ENCODE measurements at regions not wholly inside any gene's neighbourhood (a gene's known extent, or its start where the extent isn't known, plus 50 kb on each side); places are given as distances from the start of the nearest gene placed in this dataset.
A peak's percentile ranks its signal among the peaks of the same experiment; 100 is the strongest.

DNA sequence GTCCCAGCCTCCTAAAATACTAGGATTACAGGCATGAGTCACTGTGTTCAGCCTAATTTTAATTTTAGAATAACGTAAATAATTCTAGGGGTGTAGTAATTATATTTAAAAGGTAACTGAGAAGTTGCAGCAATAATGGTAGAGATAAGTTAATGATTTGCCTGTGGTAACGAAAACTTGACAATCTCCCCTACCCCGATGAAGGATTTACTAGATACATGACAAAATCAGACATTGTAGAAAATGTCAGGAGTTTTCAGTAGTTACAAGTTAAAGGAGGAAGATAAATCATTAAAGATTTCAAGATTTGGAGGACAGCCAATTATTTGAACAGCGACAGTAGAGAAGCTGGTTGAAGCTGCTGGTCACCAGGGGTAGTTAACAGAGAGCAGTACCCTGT is 652.2 kb upstream of the PCDH20 start:
- DNase-seq (ENCODE audit: low spot score): no peak

DNA sequence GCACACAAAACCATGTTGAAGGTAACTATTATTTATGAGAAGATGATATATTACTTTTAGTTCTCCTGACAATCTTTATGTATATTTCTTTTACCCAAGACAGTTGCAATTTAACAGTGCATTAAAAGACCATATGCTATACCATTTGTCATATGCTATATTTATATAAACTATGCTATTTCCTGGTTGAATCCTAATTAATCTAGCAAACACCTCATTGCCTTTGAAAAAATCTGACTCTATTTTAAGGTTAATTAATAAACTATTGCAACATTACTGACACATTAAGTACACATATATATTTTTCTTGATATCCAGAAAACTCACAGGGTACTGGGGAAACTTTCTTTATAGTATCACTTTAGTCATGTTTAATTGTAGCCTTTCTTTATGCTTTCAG is 649.4 kb upstream of the PCDH20 start:
- no peak for DNase-seq (ENCODE audit: low spot score)

DNA sequence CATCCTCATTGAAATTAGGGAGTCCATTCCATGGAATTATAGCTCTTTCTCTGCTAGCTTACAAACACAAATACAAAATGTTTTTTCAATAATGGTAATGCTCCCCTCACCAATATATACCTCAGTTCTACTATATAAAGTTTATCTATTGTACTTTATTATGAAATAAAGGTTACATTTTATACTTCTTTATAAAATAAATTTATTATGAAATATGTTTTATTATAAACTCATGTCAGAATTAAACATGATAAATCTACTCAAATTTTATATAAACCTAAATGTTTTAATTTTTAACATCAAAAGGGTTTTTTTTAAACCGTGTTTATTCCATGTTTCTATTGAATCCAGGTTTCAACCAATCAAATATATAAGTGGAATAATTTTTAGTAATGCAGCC is 646.1 kb upstream of the PCDH20 start:
- no peak for DNase-seq (ENCODE audit: low spot score)

DNA sequence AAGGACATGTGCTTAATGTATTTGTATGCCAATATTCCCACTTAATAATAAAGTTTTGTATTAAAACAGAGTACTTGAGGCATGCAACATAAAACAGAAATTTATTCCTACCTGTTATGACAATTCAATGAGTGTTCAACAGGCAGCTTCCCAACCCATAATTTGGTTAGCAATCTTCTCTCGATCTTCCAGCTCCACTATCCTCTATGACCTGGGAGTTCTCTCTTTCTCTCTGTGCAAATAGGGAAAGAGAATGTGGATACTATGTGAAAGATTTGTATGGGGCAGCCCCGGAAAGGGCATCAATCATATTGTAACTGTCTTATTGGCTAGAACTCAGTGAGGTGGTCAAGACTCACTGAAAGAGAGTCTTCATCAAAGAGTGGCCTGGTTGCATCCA is 644.9 kb upstream of the PCDH20 start:
- DNase-seq (ENCODE audit: low spot score): no peak

DNA sequence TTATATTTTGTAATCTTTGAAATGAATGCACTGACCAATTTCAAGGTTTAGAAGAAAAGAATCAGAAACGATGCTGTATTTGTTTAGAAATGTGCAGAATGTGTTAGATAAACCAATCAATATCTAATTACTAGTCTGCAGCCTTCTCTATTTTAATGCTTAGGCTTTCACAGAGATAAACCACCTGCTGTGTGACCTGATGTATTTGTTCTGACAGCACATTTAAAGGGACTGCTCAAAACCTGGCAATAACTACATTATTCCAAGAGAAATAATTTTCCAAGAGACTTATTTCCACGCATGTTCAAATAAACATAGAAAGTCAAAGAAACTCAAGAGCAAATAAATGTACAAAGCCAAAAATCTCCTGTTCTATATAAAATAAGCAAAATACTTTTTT is 641.6 kb upstream of the PCDH20 start:
- no peak for DNase-seq (ENCODE audit: low spot score)

DNA sequence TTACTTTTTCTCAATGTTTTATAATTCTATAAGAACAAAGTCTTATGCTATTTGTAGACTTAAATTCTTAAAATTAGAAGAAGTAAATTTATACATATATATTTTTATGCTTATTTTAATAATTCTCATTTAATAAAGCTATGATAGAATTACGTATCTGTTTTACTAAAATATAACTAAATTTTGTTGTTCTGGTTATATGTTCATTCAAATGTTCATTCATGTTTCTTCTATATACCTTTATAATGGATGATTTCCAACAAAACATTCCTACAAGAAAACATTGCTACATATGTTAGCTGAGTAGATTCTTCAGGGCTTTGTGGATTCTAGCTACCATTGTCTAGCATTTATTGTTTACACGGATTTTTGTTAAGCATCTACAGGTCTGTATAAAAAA is 634.3 kb upstream of the PCDH20 start:
- no peak for DNase-seq (ENCODE audit: low spot score)

DNA sequence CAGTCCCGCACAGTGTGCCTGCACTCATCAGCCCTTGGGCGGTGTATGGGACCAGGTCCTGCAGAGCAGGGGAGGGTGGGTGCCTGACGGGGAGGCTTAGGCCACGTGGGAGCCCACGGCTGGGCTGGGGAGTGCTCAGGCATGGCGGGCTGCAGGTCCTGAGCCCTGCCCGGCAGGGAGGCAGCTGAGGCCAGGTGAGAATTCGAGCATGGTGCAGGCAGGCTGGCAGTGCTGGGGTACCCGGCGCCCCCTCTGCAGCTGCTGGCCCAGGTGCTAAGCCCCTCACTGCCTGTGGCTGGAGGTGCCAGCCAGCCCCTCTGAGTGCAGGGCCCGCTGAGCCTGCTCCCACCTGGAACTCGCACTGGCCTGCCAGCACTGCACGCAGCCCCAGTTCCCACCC is 630.9 kb upstream of the PCDH20 start:
- no peak for DNase-seq (ENCODE audit: low spot score)

DNA sequence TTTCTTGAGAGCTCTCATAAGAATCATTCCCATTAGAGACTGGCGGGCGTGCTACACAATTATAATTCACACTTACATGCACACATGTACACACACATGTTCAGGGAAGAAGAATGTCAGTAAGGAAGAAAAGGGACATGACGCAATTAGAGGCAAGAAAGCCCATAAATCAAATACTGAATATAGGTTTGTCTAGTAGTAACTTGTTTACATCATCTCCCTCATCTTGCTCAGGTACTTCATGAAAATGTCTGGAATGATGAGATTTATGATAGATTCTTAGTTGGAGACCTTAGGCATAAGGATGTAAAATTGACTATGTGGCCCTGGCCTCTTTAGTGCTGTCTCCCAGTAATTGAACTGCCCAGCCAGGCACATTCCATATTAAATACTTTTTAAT is 628.0 kb upstream of the PCDH20 start:
- no peak for DNase-seq (ENCODE audit: low spot score)

DNA sequence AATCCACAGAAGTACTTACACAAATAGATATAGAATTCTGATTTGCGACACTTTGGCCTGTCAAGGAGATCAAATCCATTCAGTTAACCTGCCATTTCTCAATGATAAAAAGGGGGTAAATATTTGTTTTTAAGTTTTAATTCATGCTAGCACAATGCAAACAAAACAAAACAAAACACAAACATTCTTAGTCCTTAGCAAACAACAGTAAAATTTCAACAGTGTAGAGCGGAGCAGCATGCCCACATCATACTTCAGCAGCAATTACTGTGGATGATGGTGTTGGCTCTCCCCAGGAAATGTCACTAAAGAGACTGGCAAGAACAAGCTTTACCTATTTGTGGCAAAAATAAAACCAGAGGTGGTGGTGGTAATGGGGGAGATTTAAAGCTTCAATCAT is 625.2 kb upstream of the PCDH20 start:
- no peak for DNase-seq (ENCODE audit: low spot score)

DNA sequence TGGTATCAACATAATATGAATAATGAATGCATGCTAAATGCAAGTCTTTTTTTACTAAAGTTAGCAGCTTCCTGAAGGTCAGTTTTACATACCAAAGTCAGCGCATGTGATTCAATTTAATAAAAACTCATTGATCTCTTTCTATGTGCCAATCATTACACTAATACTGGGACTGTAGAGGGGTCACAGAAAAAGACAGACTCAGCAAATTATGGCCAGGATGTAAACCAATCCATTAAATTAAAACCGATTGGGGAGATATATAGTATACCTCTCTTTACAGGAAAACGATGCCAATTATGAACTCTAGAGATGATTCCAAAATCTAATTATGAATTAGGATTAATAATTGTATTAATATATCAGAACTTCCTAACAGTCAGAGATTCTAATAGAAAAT is 624.4 kb upstream of the PCDH20 start:
- no peak for DNase-seq (ENCODE audit: low spot score)

DNA sequence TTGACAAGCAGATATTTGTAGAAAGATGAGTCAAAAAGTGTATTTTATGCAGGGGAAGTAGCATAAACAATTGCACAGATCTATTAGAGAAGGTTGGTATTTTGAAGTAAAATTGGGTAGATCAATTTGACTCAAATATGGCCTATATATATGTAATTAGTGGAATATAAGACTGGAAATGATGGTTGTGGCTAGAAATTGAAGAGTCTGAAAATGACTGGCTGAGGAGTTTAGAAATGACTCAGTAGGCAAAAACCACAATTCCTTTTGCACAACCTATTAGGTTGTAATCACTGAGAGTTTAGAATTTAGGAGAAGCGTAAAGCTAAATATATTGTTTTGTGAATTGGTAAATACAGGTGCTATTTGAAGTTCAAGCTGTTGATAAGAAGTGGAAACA is 622.6 kb upstream of the PCDH20 start:
- DNase-seq (ENCODE audit: low spot score): no peak

DNA sequence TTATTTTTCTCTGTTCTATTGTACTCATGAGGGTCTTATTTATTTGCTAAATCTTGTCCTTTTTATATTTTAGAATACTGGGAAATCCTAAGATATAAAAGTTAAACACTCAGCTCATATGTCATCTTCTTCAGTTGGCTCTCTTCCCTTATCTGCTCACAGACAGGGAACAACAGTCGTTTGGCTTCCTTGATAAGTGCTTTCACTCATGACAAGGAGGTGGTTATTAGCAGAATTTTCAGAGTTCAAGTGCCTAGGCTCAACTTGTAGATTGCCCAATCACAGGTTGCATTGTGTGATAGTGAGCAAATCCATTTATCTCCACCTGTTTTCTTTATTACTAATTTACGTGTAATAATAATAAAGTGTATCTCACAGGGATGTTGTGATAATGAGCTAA is 620.3 kb upstream of the PCDH20 start:
- no peak for DNase-seq (ENCODE audit: low spot score)

DNA sequence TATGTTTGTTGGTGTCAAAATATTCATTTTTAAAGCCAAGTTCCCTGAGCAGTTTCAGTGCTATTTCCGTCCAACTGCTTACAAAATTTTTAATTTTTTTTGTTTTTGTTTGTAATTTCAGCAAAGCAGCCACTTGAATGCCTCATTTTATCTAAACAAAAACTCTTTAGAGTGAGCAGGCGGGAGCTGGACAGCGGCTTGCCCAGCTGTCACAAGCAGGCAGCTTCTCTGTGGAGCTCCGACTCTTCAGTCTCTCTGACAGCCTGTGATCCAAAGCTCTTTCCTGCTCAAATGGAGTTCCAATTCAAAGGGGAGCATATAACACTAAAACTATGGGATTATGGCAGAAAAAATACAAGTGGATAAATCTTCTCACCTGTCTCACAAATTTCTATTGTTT is 618.3 kb upstream of the PCDH20 start:
- no peak for DNase-seq (ENCODE audit: low spot score)

DNA sequence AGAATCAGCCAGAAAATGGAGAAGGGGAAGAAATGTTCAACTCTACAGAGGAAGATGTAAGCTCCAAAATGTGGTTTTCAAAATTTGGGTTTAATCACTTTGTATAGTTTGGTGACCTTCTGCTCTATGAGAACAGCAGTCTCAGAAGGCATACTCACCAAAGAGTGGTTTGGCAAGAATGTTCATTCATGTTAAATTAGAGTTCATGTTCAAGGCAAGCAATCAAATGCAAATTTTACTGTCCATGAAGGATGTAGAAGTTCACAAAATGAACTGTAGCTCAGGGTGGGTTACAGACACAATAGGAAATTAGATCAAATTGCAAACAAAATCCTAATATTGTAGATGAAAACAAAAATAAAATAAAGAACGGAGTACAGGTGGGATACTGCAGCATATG is 606.7 kb upstream of the PCDH20 start:
- no peak for DNase-seq (ENCODE audit: low spot score)

DNA sequence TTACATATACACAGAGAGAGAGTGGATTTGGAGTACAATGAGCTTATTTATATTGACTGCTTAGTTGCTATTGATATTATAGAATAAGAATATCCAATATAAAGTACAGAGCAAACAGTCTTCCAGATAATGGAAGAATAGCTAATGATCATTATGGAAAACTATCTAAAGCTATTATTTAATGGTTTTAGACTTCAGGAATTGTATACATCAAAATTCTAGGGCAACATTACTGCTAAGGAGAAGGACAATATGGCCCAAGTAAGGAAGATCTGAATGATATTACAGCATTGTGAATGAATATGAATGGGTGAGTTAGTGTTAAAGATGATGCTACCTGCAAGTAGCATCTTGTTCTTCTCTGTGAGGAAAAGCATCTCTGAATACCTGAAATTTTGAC is 604.2 kb upstream of the PCDH20 start:
- DNase-seq (ENCODE audit: low spot score): no peak

DNA sequence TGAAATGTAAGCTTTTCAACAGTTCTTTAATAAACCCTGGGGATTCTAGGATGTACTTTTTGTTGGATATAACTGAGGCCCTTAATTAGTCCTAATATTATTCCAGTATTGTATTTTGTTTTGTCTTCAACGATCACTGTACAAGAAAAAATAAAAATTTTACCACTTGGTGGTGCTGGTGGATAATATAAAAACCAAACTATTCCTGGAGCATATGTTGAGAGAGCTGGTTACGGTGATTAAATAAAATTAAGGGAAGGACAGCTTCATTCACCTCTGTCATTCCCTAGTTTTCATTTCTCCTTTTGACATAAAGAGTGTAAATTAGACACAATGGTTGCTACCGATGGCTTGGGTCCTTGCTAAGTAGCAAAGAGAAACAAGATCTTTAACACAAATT is 598.6 kb upstream of the PCDH20 start:
- peak; percentile 72 for DNase-seq (ENCODE audit: low spot score)

DNA sequence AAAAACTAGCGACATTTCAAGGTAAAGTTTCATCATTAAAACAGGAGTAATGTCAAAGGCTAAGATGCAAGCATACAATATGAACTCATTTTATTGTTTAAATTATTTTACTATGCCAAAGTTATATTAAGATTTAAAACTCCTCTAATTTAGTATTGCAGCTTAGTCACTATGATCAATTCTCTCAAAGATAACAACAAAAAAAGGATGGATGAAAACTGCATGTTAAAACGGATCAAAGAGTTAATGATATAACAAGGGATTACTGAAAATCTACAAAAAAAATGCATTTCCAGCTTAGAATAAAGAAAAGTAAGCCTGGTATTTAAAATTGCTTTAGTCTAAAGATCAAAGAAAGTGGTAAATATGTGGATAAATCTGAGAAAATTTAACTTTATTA is 587.8 kb upstream of the PCDH20 start:
- no peak for DNase-seq (ENCODE audit: low spot score)

DNA sequence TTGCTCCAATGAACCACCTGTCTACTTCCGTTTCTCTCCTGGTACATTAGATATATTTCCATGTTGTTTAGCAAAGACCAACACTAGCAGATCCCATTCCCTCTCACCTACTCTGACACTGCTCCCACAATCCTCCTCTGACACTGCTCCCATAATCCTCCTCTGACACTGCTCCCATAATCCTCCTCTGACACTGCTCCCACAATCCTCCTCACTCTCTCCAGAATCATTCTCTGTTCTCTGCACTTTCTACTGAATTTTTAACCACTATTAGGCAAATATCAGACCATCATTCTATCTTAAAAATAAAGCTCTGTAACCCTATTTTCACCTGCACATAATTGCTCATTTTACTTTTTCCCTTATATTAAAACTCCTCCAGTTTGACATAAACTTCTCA is 578.5 kb upstream of the PCDH20 start:
- DNase-seq (ENCODE audit: low spot score): no peak

DNA sequence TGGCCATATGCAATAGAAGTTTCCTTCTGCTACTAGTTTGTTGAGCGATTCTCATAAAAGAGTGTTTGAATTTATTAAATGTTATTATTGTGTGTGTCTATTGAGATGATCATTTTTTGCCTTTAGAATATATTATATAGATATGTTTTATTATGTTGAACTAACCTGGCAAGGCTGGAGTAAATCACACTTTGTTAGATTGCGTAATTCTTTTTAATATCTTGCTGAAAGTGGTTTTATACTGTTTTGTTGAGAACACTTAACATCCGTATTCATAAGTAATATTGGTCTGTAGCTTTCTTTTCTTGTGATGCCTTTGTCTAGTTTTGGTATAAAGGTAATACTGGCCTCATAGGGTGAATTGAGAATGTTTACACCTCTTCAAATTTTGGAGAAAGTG is 574.3 kb upstream of the PCDH20 start:
- no peak for DNase-seq (ENCODE audit: low spot score)

DNA sequence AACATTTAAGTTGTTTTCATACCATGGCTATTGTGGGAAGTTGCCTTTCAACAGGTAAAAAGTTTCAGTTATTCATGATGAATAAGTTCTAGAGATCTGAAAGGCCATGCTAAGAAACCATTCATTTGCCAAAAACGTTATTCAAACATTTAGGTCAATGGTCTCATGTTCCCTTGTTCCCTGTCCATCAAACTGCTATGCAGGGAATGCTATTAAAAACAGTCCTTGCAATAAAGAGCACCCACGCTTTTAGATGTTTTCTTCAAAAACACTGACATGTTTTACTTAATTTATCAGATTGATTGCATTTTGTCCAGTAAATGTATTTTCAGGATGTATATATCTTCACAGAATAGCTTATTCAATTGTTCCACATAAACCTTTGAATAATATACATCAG is 573.2 kb upstream of the PCDH20 start:
- no peak for DNase-seq (ENCODE audit: low spot score)

DNA sequence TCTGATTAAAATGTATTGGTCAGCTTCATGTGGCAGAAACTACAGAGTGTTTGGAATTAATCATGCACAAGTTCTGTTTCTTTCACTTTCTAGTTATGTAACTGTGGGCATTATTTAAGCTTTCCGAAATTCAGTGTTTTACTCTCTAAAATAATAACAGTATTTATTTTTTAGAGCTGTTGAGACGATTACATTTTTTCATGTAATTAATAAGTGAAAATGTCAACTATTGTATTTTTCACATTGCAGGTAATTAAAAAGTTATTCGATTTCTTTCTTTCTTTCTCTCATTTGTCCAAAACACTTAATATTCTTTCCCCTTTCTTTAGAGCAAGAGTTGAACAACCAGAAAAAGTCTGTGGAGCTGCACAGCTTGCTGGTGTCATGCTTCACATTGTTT is 559.4 kb upstream of the PCDH20 start:
- no peak for DNase-seq (ENCODE audit: low spot score)

DNA sequence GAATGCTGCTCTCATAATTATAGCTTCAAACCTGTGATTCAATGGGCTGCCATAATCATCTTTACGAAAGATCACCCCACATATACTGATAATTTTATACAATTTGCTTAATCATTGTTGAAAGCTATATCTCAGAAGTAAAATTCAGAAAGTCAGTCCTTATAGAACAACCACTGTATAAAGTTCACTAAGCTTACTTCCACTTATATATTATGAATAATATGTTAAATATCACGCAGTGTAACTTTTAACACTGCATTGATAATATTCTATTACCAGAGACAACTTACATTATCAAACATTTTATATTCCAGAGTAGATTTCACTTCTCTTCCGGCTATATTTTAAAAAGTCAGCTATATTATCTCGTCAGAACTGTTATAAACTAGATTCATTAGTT is 550.1 kb upstream of the PCDH20 start:
- DNase-seq (ENCODE audit: low spot score): no peak

DNA sequence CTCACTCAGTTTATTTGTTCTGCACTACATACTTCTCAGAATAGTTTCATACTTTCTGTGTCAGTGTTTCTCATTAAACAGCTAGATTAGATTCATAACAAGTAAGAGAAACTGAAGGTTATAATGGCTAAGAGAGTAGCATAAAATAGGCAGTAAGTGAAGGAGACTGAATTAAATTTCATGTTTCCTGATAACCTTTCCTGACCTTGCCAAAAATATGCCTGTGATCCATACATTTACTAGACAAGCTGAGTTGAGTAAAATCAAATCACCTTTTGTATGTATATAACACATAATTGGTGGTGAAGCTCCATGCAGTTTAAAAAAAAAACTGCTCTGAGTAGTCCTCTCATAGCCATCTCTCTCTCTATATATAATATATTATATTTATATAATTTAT is 545.3 kb upstream of the PCDH20 start:
- no peak for DNase-seq (ENCODE audit: low spot score)

DNA sequence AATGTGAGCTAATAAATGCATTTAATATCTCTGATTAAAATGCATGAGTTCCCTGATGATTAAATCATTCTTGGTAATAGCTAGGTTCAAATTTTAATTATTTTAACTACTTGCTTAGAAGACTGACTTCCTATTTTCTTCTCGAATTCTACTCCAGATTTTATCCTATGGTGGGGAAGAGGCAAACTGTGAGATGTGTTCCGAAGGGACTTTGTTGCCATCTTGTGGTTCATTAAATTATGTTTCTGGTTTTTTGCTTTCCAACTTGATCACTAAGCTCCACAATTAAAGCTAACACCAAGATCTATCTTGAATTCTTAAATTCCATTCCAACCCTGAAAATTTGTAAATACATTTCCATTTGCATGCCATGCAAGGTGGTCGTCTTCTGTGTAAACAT is 538.4 kb upstream of the PCDH20 start:
- DNase-seq (ENCODE audit: low spot score): peak; percentile 55

DNA sequence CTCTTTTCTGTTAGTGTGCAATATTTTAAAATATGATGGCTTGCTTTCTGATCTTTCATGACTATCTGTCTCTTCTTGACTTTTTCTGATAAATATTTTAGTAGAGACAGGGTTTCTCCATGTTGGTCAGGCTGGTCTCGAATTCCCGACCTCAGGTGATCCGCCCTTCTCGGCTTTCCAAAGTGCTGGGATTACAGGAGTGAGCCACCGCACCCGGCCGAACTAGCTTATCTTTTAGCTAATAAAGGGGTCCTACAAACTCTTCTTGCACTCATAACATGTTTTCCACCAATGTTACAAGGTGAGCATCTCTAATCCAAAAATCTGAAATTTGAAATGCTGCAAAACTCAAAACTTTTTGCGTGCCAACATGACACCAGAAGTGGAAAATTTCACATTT is 535.2 kb upstream of the PCDH20 start:
- DNase-seq (ENCODE audit: low spot score): no peak

Data from HT-29 (cell line).